ENCODE measurements at regions not wholly inside any gene's neighbourhood (a gene's known extent, or its start where the extent isn't known, plus 50 kb on each side); places are given as distances from the start of the nearest gene placed in this dataset.

- H3K27me3 ChIP-seq = no peaks in the 10 kb centered on the region
- no peaks in the 10 kb centered on the region for H3K36me3 ChIP-seq
- H3K4me1 ChIP-seq = no peaks in the 10 kb centered on the region
- H3K9me3 ChIP-seq = no peaks in the 10 kb centered on the region
- ATAC-seq (ENCODE audit: low FRiP score in 2 of 2) (no peak), DNase-seq (no peak)
- no peak overlapping the region for H3K27ac ChIP-seq
- no peak for TF ChIP-seq POLR2A (IDR thresholded peaks at IDR 0.05)
- TF ChIP-seq CTCF (IDR thresholded peaks at IDR 0.05) = no peak
- no peak for TF ChIP-seq POLR2AphosphoS5 (IDR thresholded peaks at IDR 0.05)
- TF ChIP-seq EP300 (IDR thresholded peaks at IDR 0.05) = no peak
- H3K4me3 ChIP-seq = no peak overlapping the region
Observed at GRCh38 chr5:53427965-53428364, 52.5 kb upstream of the FST start.

- no peaks in the 10 kb centered on the region for H3K4me1 ChIP-seq
- H3K36me3 ChIP-seq = no peaks in the 10 kb centered on the region
- no peak overlapping the region for H3K27ac ChIP-seq
- ATAC-seq (ENCODE audit: low FRiP score in 2 of 2) (no peak), DNase-seq (no peak)
- TF ChIP-seq POLR2A (IDR thresholded peaks at IDR 0.05) = no peak
- TF ChIP-seq CTCF (IDR thresholded peaks at IDR 0.05) = no peak
- TF ChIP-seq EP300 (IDR thresholded peaks at IDR 0.05) = no peak
- TF ChIP-seq POLR2AphosphoS5 (IDR thresholded peaks at IDR 0.05) = no peak
- H3K4me3 ChIP-seq = no peak overlapping the region
- no peaks in the 10 kb centered on the region for H3K27me3 ChIP-seq
- 82 to 90% methylated on average over 5 of the region's 5 CpGs for WGBS, 2 donors
- H3K9me3 ChIP-seq = no peaks in the 10 kb centered on the region
Observed at GRCh38 chr5:53429706-53430105, 50.7 kb upstream of the FST start.

- Histone ChIP-seq H3K4me1 (no peaks in the 10 kb centered on the region), H3K9me3 (no peaks in the 10 kb centered on the region), H3K36me3 (no peaks in the 10 kb centered on the region), H3K4me3 (no peak overlapping the region), H3K27me3 (no peaks in the 10 kb centered on the region), H3K27ac (no peak overlapping the region)
- DNase-seq = no peak
- WGBS, 2 donors = 61 to 71% methylated on average over 5 of the region's 5 CpGs
- ATAC-seq (ENCODE audit: low FRiP score in 2 of 2) = peak in 1 of 2 donors; percentile 45
- peak in 5 of 6 experiments; percentile 15 to 52 (median 33) for TF ChIP-seq CTCF (IDR thresholded peaks at IDR 0.05)
- no peak for TF ChIP-seq POLR2AphosphoS5 (IDR thresholded peaks at IDR 0.05)
- no peak for TF ChIP-seq POLR2A (IDR thresholded peaks at IDR 0.05)
- TF ChIP-seq EP300 (IDR thresholded peaks at IDR 0.05) = no peak
Observed at GRCh38 chr5:53430618-53431252, 49.7 kb upstream of the FST start.
